ENCODE measurements at regions not wholly inside any gene's neighbourhood (a gene's known extent, or its start where the extent isn't known, plus 50 kb on each side); places are given as distances from the start of the nearest gene placed in this dataset.

DNA sequence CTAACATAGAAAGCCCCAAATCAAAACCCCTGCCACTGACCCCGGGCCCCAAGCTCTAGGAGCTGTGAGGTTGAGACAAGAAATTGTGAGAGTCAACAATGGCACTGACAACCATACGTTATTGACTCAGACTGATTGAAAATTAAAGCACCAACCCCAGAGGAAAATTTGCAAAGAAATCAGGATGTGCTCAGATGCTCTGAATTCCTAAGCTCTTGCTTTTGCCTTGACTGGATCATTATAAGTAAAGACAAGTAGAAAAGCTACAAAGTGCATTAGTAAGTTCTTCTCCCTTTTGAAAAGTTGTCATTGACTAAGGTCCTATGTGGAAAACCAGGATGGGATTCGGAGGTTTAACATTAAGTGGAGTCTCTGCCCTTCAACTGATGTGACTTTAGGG lies 130.2 kb downstream of the SAMD9 start:
- Histone ChIP-seq H3K27ac (ENCODE audit: low read depth in 2 of 2, low read length in 1 of 2) (no peak overlapping the region), H3K27me3 (ENCODE audit: control insufficient read depth in 1 of 2, insufficient read depth in 2 of 2, low read length in 2 of 2) (no peaks in the 10 kb centered on the region), H3K4me3 (ENCODE audit: low read depth in 1 of 2, low read length in 2 of 2) (no peak overlapping the region), H3K4me1 (ENCODE audit: control insufficient read depth in 2 of 2, insufficient read depth in 2 of 2, low read length in 1 of 2) (no peaks in the 10 kb centered on the region), H3K36me3 (ENCODE audit: control insufficient read depth in 2 of 2, insufficient read depth in 2 of 2, low read length in 1 of 2) (no peaks in the 10 kb centered on the region), H3K9me3 (ENCODE audit: control insufficient read depth in 2 of 2, insufficient read depth in 1 of 2, low read depth in 1 of 2, low read length in 1 of 2) (no peaks in the 10 kb centered on the region)
- 74% methylated on average over 3 of the region's 3 CpGs for WGBS, 2 donors

DNA sequence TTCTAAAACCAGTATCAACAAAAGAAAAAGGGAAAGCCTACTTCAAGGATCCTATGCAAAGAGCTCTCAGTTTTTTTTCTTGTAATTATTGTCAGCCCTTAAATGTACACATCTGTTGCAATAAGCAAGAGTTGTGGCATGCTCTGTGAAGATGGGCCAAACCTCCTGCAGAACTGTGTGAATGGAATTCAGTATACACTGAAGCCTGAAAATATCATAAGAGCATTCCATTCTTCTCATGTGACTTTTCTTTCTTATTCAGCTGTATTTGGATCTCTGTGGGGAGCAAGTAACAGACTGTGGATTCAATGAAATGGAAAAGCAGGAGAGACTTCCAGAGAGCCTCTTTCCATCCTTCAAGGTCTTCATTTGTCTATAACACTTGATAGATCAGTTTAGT lies 130.7 kb downstream of the SAMD9 start:
- H3K9me3 ChIP-seq (ENCODE audit: control insufficient read depth in 2 of 2, insufficient read depth in 1 of 2, low read depth in 1 of 2, low read length in 1 of 2): no peaks in the 10 kb centered on the region
- no peaks in the 10 kb centered on the region for H3K27me3 ChIP-seq (ENCODE audit: control insufficient read depth in 1 of 2, insufficient read depth in 2 of 2, low read length in 2 of 2)
- H3K4me3 ChIP-seq (ENCODE audit: low read depth in 1 of 2, low read length in 2 of 2): no peak overlapping the region
- H3K4me1 ChIP-seq (ENCODE audit: control insufficient read depth in 2 of 2, insufficient read depth in 2 of 2, low read length in 1 of 2): no peaks in the 10 kb centered on the region
- no peak overlapping the region for H3K27ac ChIP-seq (ENCODE audit: low read depth in 2 of 2, low read length in 1 of 2)
- no peaks in the 10 kb centered on the region for H3K36me3 ChIP-seq (ENCODE audit: control insufficient read depth in 2 of 2, insufficient read depth in 2 of 2, low read length in 1 of 2)

DNA sequence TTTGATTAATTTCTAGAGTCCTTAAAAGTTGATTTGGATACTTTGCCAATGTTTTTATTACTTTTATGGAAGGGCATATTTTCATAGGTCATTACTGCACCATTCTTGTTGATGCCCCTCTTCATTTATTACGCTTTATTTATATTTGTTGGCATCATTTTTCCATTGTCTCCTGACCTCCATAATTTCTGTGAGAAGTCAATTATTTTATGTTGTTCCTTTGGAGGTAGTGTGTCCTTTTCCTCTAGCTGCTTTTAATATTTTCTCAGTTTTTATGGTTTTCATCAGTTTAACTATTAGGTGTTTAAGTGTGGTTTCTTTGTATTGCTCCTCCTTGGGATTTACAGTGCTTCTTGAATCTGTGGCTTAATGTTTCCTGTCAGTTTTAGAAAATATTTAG lies 134.9 kb downstream of the SAMD9 start:
- Histone ChIP-seq H3K4me3 (ENCODE audit: low read depth in 1 of 2, low read length in 2 of 2) (no peak overlapping the region), H3K9me3 (ENCODE audit: control insufficient read depth in 2 of 2, insufficient read depth in 1 of 2, low read depth in 1 of 2, low read length in 1 of 2) (no peaks in the 10 kb centered on the region), H3K27me3 (ENCODE audit: control insufficient read depth in 1 of 2, insufficient read depth in 2 of 2, low read length in 2 of 2) (no peaks in the 10 kb centered on the region), H3K27ac (ENCODE audit: low read depth in 2 of 2, low read length in 1 of 2) (no peak overlapping the region), H3K36me3 (ENCODE audit: control insufficient read depth in 2 of 2, insufficient read depth in 2 of 2, low read length in 1 of 2) (no peaks in the 10 kb centered on the region), H3K4me1 (ENCODE audit: control insufficient read depth in 2 of 2, insufficient read depth in 2 of 2, low read length in 1 of 2) (no peaks in the 10 kb centered on the region)
- 95 to 96% methylated on average over 1 of the region's 1 CpG for WGBS, 2 donors

DNA sequence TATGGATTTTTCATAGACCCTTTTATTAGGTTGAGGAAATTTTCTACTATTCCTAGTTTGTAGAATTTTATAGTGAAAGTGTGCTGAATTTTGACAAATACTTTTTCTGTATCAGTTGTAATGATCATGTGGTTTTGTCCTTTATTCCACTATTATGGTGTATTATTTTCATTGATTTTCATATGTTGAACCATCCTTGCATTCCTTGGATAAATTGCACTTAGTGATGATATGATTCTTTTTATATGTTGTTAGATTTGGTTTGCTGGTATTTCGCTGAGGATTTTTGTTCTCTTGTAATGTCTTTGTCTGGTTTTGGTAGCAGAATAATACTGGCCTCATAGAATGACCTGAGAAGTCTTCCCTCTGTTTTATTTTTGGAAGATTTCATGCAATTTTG lies 140.6 kb upstream of the CDK6 start:
- no peaks in the 10 kb centered on the region for H3K36me3 ChIP-seq (ENCODE audit: control insufficient read depth in 2 of 2, insufficient read depth in 2 of 2, low read length in 1 of 2)
- no peaks in the 10 kb centered on the region for H3K27me3 ChIP-seq (ENCODE audit: control insufficient read depth in 1 of 2, insufficient read depth in 2 of 2, low read length in 2 of 2)
- H3K4me1 ChIP-seq (ENCODE audit: control insufficient read depth in 2 of 2, insufficient read depth in 2 of 2, low read length in 1 of 2): no peaks in the 10 kb centered on the region
- peaks cover 0 to 4% of the 10 kb centered on the region in 2 donors for H3K9me3 ChIP-seq (ENCODE audit: control insufficient read depth in 2 of 2, insufficient read depth in 1 of 2, low read depth in 1 of 2, low read length in 1 of 2)
- H3K4me3 ChIP-seq (ENCODE audit: low read depth in 1 of 2, low read length in 2 of 2): no peak overlapping the region
- H3K27ac ChIP-seq (ENCODE audit: low read depth in 2 of 2, low read length in 1 of 2): no peak overlapping the region
- WGBS, 2 donors: 71 to 90% methylated on average over 1 of the region's 1 CpG

DNA sequence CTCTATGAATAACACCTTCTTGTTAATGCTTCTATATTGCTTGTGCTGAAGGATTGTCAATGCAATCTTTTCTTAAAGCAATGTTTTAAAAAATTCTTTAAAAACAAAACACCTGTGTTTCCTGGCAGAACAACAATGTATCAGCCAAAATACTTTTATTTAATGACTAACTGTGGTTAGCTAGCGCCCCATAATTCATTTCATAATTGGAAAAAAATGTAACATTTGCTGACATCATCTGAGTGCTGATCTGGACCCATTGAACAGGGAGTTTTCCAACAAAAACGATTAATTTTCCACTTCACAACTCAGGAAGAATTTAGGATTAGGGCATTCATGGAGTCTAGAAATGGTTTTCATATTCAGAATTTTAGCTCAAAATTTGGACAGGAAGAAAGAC lies 137.6 kb upstream of the CDK6 start:
- WGBS, 2 donors: 41 to 50% methylated on average over 2 of the region's 2 CpGs
- Histone ChIP-seq H3K36me3 (ENCODE audit: control insufficient read depth in 2 of 2, insufficient read depth in 2 of 2, low read length in 1 of 2) (no peaks in the 10 kb centered on the region), H3K27me3 (ENCODE audit: control insufficient read depth in 1 of 2, insufficient read depth in 2 of 2, low read length in 2 of 2) (no peaks in the 10 kb centered on the region), H3K4me3 (ENCODE audit: low read depth in 1 of 2, low read length in 2 of 2) (no peak overlapping the region), H3K27ac (ENCODE audit: low read depth in 2 of 2, low read length in 1 of 2) (no peak overlapping the region), H3K4me1 (ENCODE audit: control insufficient read depth in 2 of 2, insufficient read depth in 2 of 2, low read length in 1 of 2) (no peaks in the 10 kb centered on the region), H3K9me3 (ENCODE audit: control insufficient read depth in 2 of 2, insufficient read depth in 1 of 2, low read depth in 1 of 2, low read length in 1 of 2) (peaks cover 0 to 4% of the 10 kb centered on the region in 2 donors)

DNA sequence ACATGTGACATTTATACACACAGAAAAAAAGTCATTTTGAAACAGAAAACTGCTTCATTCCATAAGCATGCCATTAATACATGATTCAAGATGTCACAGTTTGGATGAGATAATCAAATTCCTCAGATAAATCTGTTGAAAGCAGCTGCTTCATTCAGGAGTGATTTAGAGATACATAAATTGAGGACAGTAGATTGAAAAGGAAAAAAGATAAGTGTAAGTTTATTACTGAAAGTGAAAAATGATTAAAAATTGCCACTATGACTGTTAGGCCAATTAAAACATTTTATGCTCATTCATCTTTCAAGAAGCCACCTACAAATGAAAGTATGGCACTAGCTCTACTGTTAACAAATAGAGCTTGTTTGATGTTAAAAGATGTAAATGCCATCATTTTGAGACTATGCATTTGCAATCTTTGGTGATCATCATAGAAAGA lies 136.9 kb upstream of the CDK6 start:
- H3K27me3 ChIP-seq (ENCODE audit: control insufficient read depth in 1 of 2, insufficient read depth in 2 of 2, low read length in 2 of 2): no peaks in the 10 kb centered on the region
- no peaks in the 10 kb centered on the region for H3K4me1 ChIP-seq (ENCODE audit: control insufficient read depth in 2 of 2, insufficient read depth in 2 of 2, low read length in 1 of 2)
- peaks cover 0 to 4% of the 10 kb centered on the region in 2 donors for H3K9me3 ChIP-seq (ENCODE audit: control insufficient read depth in 2 of 2, insufficient read depth in 1 of 2, low read depth in 1 of 2, low read length in 1 of 2)
- H3K27ac ChIP-seq (ENCODE audit: low read depth in 2 of 2, low read length in 1 of 2): no peak overlapping the region
- no peaks in the 10 kb centered on the region for H3K36me3 ChIP-seq (ENCODE audit: control insufficient read depth in 2 of 2, insufficient read depth in 2 of 2, low read length in 1 of 2)
- H3K4me3 ChIP-seq (ENCODE audit: low read depth in 1 of 2, low read length in 2 of 2): no peak overlapping the region

DNA sequence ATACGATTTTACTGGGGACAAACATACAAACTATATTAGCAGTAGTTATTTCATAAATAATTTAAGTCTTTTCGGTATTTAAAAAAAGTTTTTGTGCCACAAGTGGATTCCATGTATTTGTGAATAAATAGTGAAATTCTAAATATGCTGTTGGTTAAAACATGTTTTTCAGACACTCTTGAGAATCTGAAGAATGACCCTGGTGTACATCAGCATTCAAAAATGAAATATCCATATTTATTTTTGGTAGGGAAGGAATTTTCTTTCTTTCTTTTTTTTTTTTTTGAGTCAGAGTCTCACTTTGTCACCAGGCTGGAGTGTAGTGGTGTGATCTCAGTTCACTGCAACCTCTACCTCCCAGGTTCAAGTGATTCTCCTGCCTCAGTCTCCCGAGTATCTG lies 136.1 kb upstream of the CDK6 start:
- Histone ChIP-seq H3K4me3 (ENCODE audit: low read depth in 1 of 2, low read length in 2 of 2) (no peak overlapping the region), H3K4me1 (ENCODE audit: control insufficient read depth in 2 of 2, insufficient read depth in 2 of 2, low read length in 1 of 2) (no peaks in the 10 kb centered on the region), H3K27me3 (ENCODE audit: control insufficient read depth in 1 of 2, insufficient read depth in 2 of 2, low read length in 2 of 2) (no peaks in the 10 kb centered on the region), H3K9me3 (ENCODE audit: control insufficient read depth in 2 of 2, insufficient read depth in 1 of 2, low read depth in 1 of 2, low read length in 1 of 2) (peaks cover 0 to 4% of the 10 kb centered on the region in 2 donors), H3K27ac (ENCODE audit: low read depth in 2 of 2, low read length in 1 of 2) (no peak overlapping the region), H3K36me3 (ENCODE audit: control insufficient read depth in 2 of 2, insufficient read depth in 2 of 2, low read length in 1 of 2) (no peaks in the 10 kb centered on the region)
- WGBS, 2 donors: 87 to 90% methylated on average over 3 of the region's 3 CpGs

DNA sequence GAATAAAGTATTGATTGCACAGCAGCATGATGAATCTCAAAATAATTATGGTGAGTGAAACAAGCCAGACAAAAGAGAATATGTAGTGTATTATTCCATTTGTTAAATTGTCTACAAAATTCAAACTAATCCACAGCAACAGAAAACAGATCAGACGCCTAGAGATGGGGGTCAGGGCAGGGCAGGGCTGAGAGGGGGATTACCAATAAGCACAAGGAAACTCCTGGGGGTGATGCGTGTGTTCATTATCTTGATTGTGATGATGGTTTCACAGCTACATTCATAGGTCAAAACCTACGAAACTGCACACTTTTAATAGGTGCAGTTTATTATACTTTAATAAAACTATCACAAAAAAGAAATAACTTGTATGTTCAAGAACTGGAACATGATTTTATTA lies 132.7 kb upstream of the CDK6 start:
- no peak overlapping the region for H3K27ac ChIP-seq (ENCODE audit: low read depth in 2 of 2, low read length in 1 of 2)
- no peak overlapping the region for H3K4me3 ChIP-seq (ENCODE audit: low read depth in 1 of 2, low read length in 2 of 2)
- no peaks in the 10 kb centered on the region for H3K36me3 ChIP-seq (ENCODE audit: control insufficient read depth in 2 of 2, insufficient read depth in 2 of 2, low read length in 1 of 2)
- H3K4me1 ChIP-seq (ENCODE audit: control insufficient read depth in 2 of 2, insufficient read depth in 2 of 2, low read length in 1 of 2): no peaks in the 10 kb centered on the region
- WGBS, 2 donors: 71 to 88% methylated on average over 3 of the region's 3 CpGs
- H3K9me3 ChIP-seq (ENCODE audit: control insufficient read depth in 2 of 2, insufficient read depth in 1 of 2, low read depth in 1 of 2, low read length in 1 of 2): no peaks in the 10 kb centered on the region
- H3K27me3 ChIP-seq (ENCODE audit: control insufficient read depth in 1 of 2, insufficient read depth in 2 of 2, low read length in 2 of 2): no peaks in the 10 kb centered on the region

DNA sequence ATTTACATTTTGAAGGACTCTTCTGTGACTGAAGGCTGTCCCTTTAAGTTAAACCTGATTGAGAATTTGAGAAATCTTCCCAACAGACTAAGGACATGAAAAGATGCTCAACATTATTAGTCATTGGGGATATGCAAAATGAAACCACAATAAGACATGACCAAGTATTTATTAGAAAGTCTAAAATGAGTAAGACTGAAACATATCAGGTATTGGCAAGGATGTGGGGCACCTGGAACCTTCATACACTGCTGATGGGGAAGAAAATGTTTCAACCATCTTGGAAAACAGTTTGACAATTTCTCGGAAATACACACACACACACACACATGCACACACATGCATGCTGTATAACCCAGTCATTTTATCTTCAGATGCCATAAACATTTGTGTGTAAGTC lies 132.1 kb upstream of the CDK6 start:
- Histone ChIP-seq H3K27ac (ENCODE audit: low read depth in 2 of 2, low read length in 1 of 2) (no peak overlapping the region), H3K9me3 (ENCODE audit: control insufficient read depth in 2 of 2, insufficient read depth in 1 of 2, low read depth in 1 of 2, low read length in 1 of 2) (no peaks in the 10 kb centered on the region), H3K4me1 (ENCODE audit: control insufficient read depth in 2 of 2, insufficient read depth in 2 of 2, low read length in 1 of 2) (no peaks in the 10 kb centered on the region), H3K4me3 (ENCODE audit: low read depth in 1 of 2, low read length in 2 of 2) (no peak overlapping the region), H3K27me3 (ENCODE audit: control insufficient read depth in 1 of 2, insufficient read depth in 2 of 2, low read length in 2 of 2) (no peaks in the 10 kb centered on the region), H3K36me3 (ENCODE audit: control insufficient read depth in 2 of 2, insufficient read depth in 2 of 2, low read length in 1 of 2) (no peaks in the 10 kb centered on the region)
- WGBS, 2 donors: 73 to 81% methylated on average over 1 of the region's 1 CpG

DNA sequence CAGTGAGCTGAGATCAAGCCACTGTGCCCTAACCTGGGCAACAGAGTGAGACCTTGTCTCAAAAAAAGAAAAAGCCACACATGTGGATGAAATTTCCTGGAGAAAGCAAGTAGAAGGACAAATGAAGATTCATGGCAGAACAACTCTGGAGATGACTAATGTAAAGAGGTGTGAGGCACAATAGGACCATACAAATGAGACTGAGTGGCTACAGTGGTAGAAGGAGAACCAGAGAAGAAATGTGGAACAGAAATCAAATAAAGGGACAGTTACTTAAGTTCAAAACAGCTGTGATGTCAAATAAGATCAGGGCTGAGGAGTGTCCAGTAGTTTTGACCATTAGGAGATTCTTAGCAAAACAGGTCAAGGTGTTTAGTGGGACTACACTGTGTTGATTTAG lies 130.9 kb upstream of the CDK6 start:
- H3K36me3 ChIP-seq (ENCODE audit: control insufficient read depth in 2 of 2, insufficient read depth in 2 of 2, low read length in 1 of 2): no peaks in the 10 kb centered on the region
- no peak overlapping the region for H3K4me3 ChIP-seq (ENCODE audit: low read depth in 1 of 2, low read length in 2 of 2)
- no peaks in the 10 kb centered on the region for H3K4me1 ChIP-seq (ENCODE audit: control insufficient read depth in 2 of 2, insufficient read depth in 2 of 2, low read length in 1 of 2)
- H3K9me3 ChIP-seq (ENCODE audit: control insufficient read depth in 2 of 2, insufficient read depth in 1 of 2, low read depth in 1 of 2, low read length in 1 of 2): no peaks in the 10 kb centered on the region
- H3K27ac ChIP-seq (ENCODE audit: low read depth in 2 of 2, low read length in 1 of 2): no peak overlapping the region
- H3K27me3 ChIP-seq (ENCODE audit: control insufficient read depth in 1 of 2, insufficient read depth in 2 of 2, low read length in 2 of 2): no peaks in the 10 kb centered on the region

Measured in esophagus (tissue), 2 donors.